SK-N-SH (cell line): ENCODE measurements at regions not wholly inside any gene's neighbourhood (a gene's known extent, or its start where the extent isn't known, plus 50 kb on each side); places are given as distances from the start of the nearest gene placed in this dataset.

ENCODE experiments used
- CTCF ChIP-seq: fragments of 200-600 bp; sonication (generic); IDR thresholded peaks from 2 replicates; pipeline ENCODE4 v1.6.1; 2017; ENCODE audit warnings: antibody characterized with exemption, mild to moderate bottlenecking, moderate library complexity
- EP300 ChIP-seq, 2 experiments: IDR thresholded peaks; 2 replicates each; pipeline versions ENCODE4 v1.4.0 to v1.6.1; 2012; ENCODE audit warnings: borderline replicate concordance in 1 of 2, low read depth in 1 of 2, low read length in 1 of 2
- JUND ChIP-seq: IDR thresholded peaks from 2 replicates; pipeline ENCODE4 v1.4.0; 2012
- MAX ChIP-seq: IDR thresholded peaks from 2 replicates; pipeline ENCODE4 v1.4.0; 2012; ENCODE audit warnings: low read depth
- MXI1 ChIP-seq: IDR thresholded peaks from 2 replicates; pipeline ENCODE4 v1.6.1; 2012; ENCODE audit warnings: mild to moderate bottlenecking, low read depth, low read length, improper control_type of control experiment
- PBX3 ChIP-seq: IDR thresholded peaks from 2 replicates; pipeline ENCODE4; 2012
- POLR2AphosphoS5 ChIP-seq: IDR thresholded peaks from 2 replicates; pipeline ENCODE4 v1.6.1; 2012; ENCODE audit warnings: low read depth, low read length
- RAD21 ChIP-seq: IDR thresholded peaks from 2 replicates; pipeline ENCODE4 v1.6.1; 2012; ENCODE audit warnings: mild to moderate bottlenecking, low read length
- RCOR1 ChIP-seq: fragments of 150-350 bp; IDR thresholded peaks from 2 replicates; pipeline ENCODE4 v1.6.1; 2017; ENCODE audit warnings: antibody characterized with exemption, low read length
- TAF1 ChIP-seq: IDR thresholded peaks from 2 replicates; pipeline ENCODE4 v1.6.1; 2012; ENCODE audit warnings: low read depth, mild to moderate bottlenecking, low read length, moderate library complexity, borderline replicate concordance
- TCF12 ChIP-seq: IDR thresholded peaks from 2 replicates; pipeline ENCODE4 v1.4.0; 2012

GRCh38 chr19:27828829-27829228 lies 1384.1 kb downstream of the UQCRFS1 start:
- TF ChIP-seq RCOR1 = no peak
- no peak for TF ChIP-seq CTCF
- TF ChIP-seq TCF12 = no peak
- TF ChIP-seq PBX3 = no peak
- no peak for TF ChIP-seq MXI1
- no peak for TF ChIP-seq POLR2AphosphoS5
- TF ChIP-seq JUND = no peak
- TF ChIP-seq MAX = no peak
- TF ChIP-seq TAF1 = no peak
- TF ChIP-seq EP300 (IDR thresholded peaks at IDR 0.05; ENCODE audit: borderline replicate concordance in 1 of 2, low read depth in 1 of 2, low read length in 1 of 2) = no peak
- no peak for TF ChIP-seq RAD21
